ENCODE measurements at regions not wholly inside any gene's neighbourhood (a gene's known extent, or its start where the extent isn't known, plus 50 kb on each side); places are given as distances from the start of the nearest gene placed in this dataset.

DNA sequence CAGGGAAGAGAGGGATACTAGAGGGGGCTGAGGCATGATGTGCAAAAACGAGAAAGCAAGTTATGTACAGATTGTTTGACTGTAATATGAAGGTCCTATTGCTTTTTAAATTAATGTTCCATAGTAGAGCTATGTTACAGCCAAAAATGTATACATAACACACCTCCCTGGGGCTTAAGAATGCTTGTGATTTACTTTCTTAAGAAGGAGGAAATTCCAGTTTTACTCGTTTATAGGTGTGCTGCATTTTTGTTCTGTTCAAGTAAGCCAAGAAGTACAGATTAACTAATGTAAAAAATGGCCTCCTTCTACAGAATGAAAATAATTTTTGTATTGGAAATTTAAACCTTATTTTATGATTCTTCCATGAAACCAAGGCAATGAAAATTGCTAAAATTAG is 614.4 kb upstream of the NR3C2 start:
- Histone ChIP-seq H3K9me3 (no peaks in the 10 kb centered on the region), H3K4me3 (no peak overlapping the region), H3K27ac (no peak overlapping the region), H3K4me1 (no peaks in the 10 kb centered on the region), H3K36me3 (no peaks in the 10 kb centered on the region), H3K27me3 (no peaks in the 10 kb centered on the region)
- TF ChIP-seq, protein P1, sequence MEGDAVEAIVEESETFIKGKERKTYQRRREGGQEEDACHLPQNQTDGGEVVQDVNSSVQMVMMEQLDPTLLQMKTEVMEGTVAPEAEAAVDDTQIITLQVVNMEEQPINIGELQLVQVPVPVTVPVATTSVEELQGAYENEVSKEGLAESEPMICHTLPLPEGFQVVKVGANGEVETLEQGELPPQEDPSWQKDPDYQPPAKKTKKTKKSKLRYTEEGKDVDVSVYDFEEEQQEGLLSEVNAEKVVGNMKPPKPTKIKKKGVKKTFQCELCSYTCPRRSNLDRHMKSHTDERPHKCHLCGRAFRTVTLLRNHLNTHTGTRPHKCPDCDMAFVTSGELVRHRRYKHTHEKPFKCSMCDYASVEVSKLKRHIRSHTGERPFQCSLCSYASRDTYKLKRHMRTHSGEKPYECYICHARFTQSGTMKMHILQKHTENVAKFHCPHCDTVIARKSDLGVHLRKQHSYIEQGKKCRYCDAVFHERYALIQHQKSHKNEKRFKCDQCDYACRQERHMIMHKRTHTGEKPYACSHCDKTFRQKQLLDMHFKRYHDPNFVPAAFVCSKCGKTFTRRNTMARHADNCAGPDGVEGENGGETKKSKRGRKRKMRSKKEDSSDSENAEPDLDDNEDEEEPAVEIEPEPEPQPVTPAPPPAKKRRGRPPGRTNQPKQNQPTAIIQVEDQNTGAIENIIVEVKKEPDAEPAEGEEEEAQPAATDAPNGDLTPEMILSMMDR (IDR thresholded peaks at IDR 0.05): no peak
- intact Hi-C loops (cut with DNase I): loop anchor here in 1 of 10 donors (5.0 kb wide), 1 partner anchor 741 kb away; no protein-coding TSS in a partner anchor
- ATAC-seq (no peak), DNase-seq (no peak)
- 69 to 80% methylated on average over 2 of the region's 2 CpGs for WGBS, 2 donors

DNA sequence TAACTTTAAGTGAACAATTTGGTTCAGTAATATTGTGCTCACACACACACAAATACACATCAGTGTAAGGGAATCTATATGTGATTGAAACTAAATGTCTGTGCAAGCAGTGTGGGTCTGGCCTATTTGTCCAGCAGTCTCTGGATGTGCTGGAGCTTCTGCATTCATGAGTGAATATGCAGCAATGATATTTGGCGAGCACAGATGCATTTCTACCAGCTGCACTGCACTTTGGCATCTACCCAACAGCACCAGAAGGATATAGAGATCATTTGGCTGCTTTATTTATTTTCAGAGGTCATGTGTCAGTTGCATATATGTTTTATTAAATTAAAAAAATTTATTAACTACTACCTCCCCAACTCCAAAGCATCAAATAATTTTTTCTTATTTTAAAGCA is 613.4 kb upstream of the NR3C2 start:
- Histone ChIP-seq H3K9me3 (no peaks in the 10 kb centered on the region), H3K4me3 (no peak overlapping the region), H3K4me1 (no peaks in the 10 kb centered on the region), H3K36me3 (no peaks in the 10 kb centered on the region), H3K27me3 (no peaks in the 10 kb centered on the region), H3K27ac (no peak overlapping the region)
- TF ChIP-seq, protein P1 (IDR thresholded peaks at IDR 0.05): no peak
- ATAC-seq: no peak
- DNase-seq: no peak
- 40 to 60% methylated on average over 1 of the region's 1 CpG for WGBS, 2 donors
- intact Hi-C loops (cut with DNase I): loop anchor here in 1 of 10 donors (5.0 kb wide), 1 partner anchor 742 kb away; no protein-coding TSS in a partner anchor

DNA sequence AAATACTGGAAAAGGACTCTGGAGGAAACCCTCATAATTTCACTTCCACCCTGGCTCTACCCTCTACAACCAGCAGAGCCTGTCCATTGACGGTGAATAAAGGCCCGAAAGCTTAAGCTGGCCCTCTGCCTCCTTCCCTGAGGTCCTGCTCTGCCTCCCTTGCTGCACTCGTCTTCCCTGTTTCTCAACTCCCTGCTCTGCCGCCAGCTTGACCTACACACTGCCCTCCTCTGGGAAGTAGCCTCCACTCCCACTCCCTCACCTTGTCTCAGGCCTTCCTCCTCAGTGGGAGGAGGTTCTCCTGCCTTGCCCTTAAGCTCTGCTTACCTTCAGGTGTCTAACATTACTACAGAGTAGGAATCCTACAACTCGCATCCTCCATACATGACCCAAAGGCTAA is 608.6 kb upstream of the NR3C2 start:
- H3K27ac ChIP-seq: no peak overlapping the region
- no peaks in the 10 kb centered on the region for H3K4me1 ChIP-seq
- no peaks in the 10 kb centered on the region for H3K36me3 ChIP-seq
- ATAC-seq (no peak), DNase-seq (no peak)
- WGBS, 2 donors: 90 to 92% methylated on average over 5 of the region's 5 CpGs
- H3K4me3 ChIP-seq: no peak overlapping the region
- no peaks in the 10 kb centered on the region for H3K9me3 ChIP-seq
- H3K27me3 ChIP-seq: no peaks in the 10 kb centered on the region
- TF ChIP-seq, protein P1 (IDR thresholded peaks at IDR 0.05): no peak
- intact Hi-C loops (cut with DNase I): no loop called here

DNA sequence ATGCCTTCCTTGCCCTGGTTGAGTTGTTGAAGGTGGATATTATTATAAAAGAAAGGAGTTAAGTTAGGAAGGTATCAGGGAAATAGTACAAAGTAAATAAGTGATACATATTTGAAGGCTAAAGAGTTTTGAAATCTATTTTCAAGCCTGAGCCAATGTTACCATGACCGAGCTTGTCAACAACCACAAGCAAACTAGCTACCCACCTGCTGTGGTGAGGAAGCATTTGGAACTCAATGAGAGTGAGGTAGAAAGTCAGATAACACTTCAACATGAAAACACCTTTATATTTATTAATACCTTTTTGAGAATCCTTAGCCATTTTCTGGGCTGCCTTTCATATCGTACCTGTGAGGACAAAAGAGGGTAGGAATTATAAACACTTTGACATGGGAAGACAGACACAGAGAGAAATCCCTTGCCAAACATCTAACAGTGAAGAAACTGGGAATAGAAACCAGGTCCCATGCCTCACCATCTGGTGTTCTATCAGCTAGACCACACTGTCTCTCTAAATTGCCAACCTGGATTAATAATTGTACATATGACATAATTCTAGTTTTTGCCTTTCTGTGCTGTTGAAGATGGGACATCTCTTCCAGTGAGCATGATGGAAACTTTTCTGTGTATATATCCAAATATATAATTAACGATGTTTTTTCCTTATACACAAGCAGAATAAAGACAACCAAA is 606.4 kb upstream of the NR3C2 start:
- ATAC-seq (no peak), DNase-seq (no peak)
- Histone ChIP-seq H3K27ac (no peak overlapping the region), H3K4me1 (no peaks in the 10 kb centered on the region), H3K9me3 (no peaks in the 10 kb centered on the region), H3K27me3 (no peaks in the 10 kb centered on the region), H3K4me3 (no peak overlapping the region), H3K36me3 (no peaks in the 10 kb centered on the region)
- intact Hi-C loops (cut with DNase I): no loop called here
- TF ChIP-seq, protein P1 (IDR thresholded peaks at IDR 0.05): no peak
- WGBS, 2 donors: 92% methylated on average over 3 of the region's 3 CpGs
